Skeletal muscle tissue (tissue), 3 donors: ENCODE measurements at regions not wholly inside any gene's neighbourhood (a gene's known extent, or its start where the extent isn't known, plus 50 kb on each side); places are given as distances from the start of the nearest gene placed in this dataset.

Source experiments
- H3K27ac ChIP-seq: one replicate; pipeline ENCODE4 v1.7.0; 2013; ENCODE audit warnings: mild to moderate bottlenecking, low read depth, low read length, inconsistent platforms
- H3K27me3 ChIP-seq, 3 donors: one replicate each; pipeline ENCODE4 v1.7.0; 2013; ENCODE audit warnings: low read length in 3 of 3; ENCODE audit not compliant: control insufficient read depth in 3 of 3, insufficient read depth in 3 of 3
- H3K36me3 ChIP-seq, 3 donors: one replicate each; pipeline ENCODE4 v1.7.0; 2013; ENCODE audit warnings: low read length in 3 of 3; ENCODE audit not compliant: control insufficient read depth in 3 of 3, insufficient read depth in 3 of 3
- H3K4me1 ChIP-seq, 3 donors: one replicate each; pipeline ENCODE4 v1.7.0; 2013; ENCODE audit warnings: low read length in 3 of 3, mild to moderate bottlenecking in 3 of 3; ENCODE audit not compliant: control insufficient read depth in 3 of 3, insufficient read depth in 3 of 3
- H3K4me3 ChIP-seq, 3 donors: one replicate each; pipeline ENCODE4 v1.7.0; 2013; ENCODE audit warnings: low read length in 3 of 3
- H3K9ac ChIP-seq, 3 donors: one replicate each; pipeline ENCODE4 v1.7.0; 2013; ENCODE audit warnings: low read length in 3 of 3, mild to moderate bottlenecking in 3 of 3, moderate library complexity in 2 of 3, low read depth in 1 of 3
- H3K9me3 ChIP-seq, 3 donors: one replicate each; pipeline ENCODE4 v1.7.0; 2013; ENCODE audit warnings: low read length in 3 of 3; ENCODE audit not compliant: control insufficient read depth in 3 of 3
- donor health status: Osteomylitis.

GRCh38 chr14:65833267-65833880 lies 420.8 kb downstream of the FUT8 start:
- H3K9ac ChIP-seq = no peak overlapping the region
- peaks cover 0 to 4% (median 3%) of the 10 kb centered on the region in 3 donors for H3K27me3 ChIP-seq
- H3K9me3 ChIP-seq = no peaks in the 10 kb centered on the region
- no peak overlapping the region for H3K27ac ChIP-seq
- no peak overlapping the region for H3K4me3 ChIP-seq
- H3K4me1 ChIP-seq = peaks cover 2 to 9% (median 9%) of the 10 kb centered on the region in 3 donors
- H3K36me3 ChIP-seq = no peaks in the 10 kb centered on the region

- no peaks in the 10 kb centered on the region for H3K36me3 ChIP-seq
- no peak overlapping the region for H3K27ac ChIP-seq
- H3K27me3 ChIP-seq = peaks cover 0 to 4% (median 0%) of the 10 kb centered on the region in 3 donors
- H3K9ac ChIP-seq = no peak overlapping the region
- no peaks in the 10 kb centered on the region for H3K9me3 ChIP-seq
- H3K4me3 ChIP-seq = no peak overlapping the region
- H3K4me1 ChIP-seq = peaks cover 2 to 9% (median 9%) of the 10 kb centered on the region in 3 donors
Measured at GRCh38 chr14:65834051-65834450, 421.5 kb downstream of the FUT8 start.

- Histone ChIP-seq H3K27ac (no peak overlapping the region), H3K9ac (no peak overlapping the region), H3K27me3 (peaks cover 0 to 4% (median 0%) of the 10 kb centered on the region in 3 donors), H3K4me3 (no peak overlapping the region), H3K4me1 (peaks cover 2 to 9% (median 9%) of the 10 kb centered on the region in 3 donors), H3K36me3 (no peaks in the 10 kb centered on the region), H3K9me3 (no peaks in the 10 kb centered on the region)
Measured at GRCh38 chr14:65834812-65835211, 422.3 kb downstream of the FUT8 start.

GRCh38 chr14:65835501-65835900 lies 423.0 kb downstream of the FUT8 start:
- Histone ChIP-seq H3K9ac (no peak overlapping the region), H3K36me3 (no peaks in the 10 kb centered on the region), H3K27ac (no peak overlapping the region), H3K4me3 (no peak overlapping the region), H3K4me1 (peaks cover 2 to 9% (median 9%) of the 10 kb centered on the region in 3 donors), H3K27me3 (peaks cover 0 to 4% (median 0%) of the 10 kb centered on the region in 3 donors), H3K9me3 (no peaks in the 10 kb centered on the region)

DNA sequence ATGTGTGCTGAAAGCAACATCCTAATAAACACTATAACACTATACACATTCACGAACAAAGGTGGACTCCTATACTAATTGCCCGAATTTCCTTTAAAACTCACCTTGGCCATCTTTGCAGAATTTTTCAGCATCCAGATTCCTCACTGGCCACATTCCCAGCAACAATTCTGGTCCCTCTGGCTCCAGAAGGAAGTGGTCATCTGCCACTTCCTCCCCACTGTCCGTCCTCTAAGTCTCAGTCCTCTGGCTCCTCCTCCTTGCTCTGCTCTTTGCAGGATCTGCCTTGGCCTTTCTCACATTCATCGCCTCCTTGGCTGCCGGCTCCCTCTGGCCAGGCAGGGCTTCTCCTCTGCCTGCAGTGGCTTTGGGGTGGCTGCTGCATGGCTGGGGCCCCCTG lies 426.0 kb downstream of the FUT8 start:
- Histone ChIP-seq H3K4me1 (peaks cover under 1 to 4% (median 1%) of the 10 kb centered on the region in 3 donors), H3K9ac (no peak overlapping the region), H3K4me3 (no peak overlapping the region), H3K9me3 (no peaks in the 10 kb centered on the region), H3K36me3 (no peaks in the 10 kb centered on the region), H3K27ac (no peak overlapping the region), H3K27me3 (no peaks in the 10 kb centered on the region)

DNA sequence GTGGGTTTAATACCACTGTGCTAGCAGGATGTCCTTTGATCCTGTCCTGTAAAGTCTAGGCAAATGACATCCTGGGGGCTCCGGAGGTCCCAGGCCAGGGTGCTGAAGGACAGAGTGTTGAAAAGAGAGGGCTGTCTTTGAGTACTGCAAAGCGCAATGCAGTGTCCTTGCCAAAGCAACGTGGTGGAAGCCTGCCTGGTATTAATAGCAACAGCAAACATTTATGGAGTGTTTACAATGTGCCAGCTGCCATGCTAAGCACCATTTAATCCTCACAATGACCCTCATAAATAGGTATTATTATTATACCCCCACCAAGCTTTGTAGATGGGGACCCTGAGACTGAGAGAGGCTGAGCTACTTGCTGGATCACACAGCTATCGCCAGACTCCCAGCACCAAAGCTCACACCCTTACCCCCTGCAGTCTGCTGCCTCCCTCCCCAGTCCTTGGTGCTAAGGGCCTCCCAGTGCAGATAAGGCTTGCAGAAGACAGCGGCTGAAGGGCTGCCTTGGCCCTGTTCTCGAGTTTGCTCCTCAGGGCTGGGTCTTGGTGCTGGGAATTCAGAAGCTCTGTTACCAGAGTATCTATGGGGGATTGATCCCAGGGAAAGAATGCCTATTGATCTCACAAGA lies 427.7 kb downstream of the FUT8 start:
- H3K9me3 ChIP-seq = no peaks in the 10 kb centered on the region
- no peaks in the 10 kb centered on the region for H3K4me1 ChIP-seq

GRCh38 chr14:65840786-65841185 lies 428.3 kb downstream of the FUT8 start:
- Histone ChIP-seq H3K9ac (no peak overlapping the region), H3K4me3 (no peak overlapping the region), H3K27me3 (no peaks in the 10 kb centered on the region), H3K4me1 (no peaks in the 10 kb centered on the region), H3K36me3 (no peaks in the 10 kb centered on the region), H3K9me3 (no peaks in the 10 kb centered on the region), H3K27ac (no peak overlapping the region)

More for the DNA sequence above, 427.7 kb downstream of the FUT8 start:
- H3K9ac ChIP-seq = peak overlapping the region in 1 of 3 donors; percentile 8
- no peak overlapping the region for H3K4me3 ChIP-seq
- H3K36me3 ChIP-seq = no peaks in the 10 kb centered on the region
- no peaks in the 10 kb centered on the region for H3K27me3 ChIP-seq
- H3K27ac ChIP-seq = no peak overlapping the region

DNA sequence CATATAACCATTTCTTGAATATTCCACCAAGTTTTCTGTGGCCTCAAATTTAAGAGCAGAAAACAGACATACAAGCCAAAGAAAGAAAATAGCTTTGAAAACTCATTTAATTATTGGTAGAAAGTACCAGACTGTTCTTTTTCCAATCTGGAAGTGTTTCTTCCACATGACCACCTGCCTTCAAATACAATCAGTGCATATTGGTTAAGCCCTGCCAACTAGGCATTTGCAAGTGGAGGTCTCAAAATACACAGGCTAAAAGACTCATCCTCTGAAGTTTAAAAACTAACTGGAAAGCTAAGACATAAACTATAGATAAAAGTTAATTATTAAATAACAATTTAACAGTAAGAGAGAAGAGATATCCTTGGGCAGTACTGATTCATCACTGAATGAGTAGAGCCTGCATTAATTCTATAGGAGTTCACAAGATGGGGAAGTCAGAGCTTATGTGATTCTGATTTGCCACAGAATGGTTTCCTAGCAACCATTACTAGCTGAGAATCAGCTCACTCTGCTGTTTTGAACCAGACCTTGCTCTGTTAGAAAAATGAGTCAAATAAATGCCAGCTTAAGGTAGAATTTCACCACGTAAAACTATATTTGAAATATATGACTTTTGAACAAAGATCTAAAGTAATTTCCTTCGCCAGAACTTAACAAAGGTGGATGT lies 433.8 kb downstream of the FUT8 start:
- Histone ChIP-seq H3K27me3 (no peaks in the 10 kb centered on the region), H3K9me3 (no peaks in the 10 kb centered on the region), H3K27ac (no peak overlapping the region), H3K4me1 (no peaks in the 10 kb centered on the region), H3K36me3 (no peaks in the 10 kb centered on the region), H3K4me3 (no peak overlapping the region), H3K9ac (no peak overlapping the region)

- H3K27ac ChIP-seq = no peak overlapping the region
- no peak overlapping the region for H3K9ac ChIP-seq
- no peak overlapping the region for H3K4me3 ChIP-seq
- H3K4me1 ChIP-seq = no peaks in the 10 kb centered on the region
- no peaks in the 10 kb centered on the region for H3K36me3 ChIP-seq
- no peaks in the 10 kb centered on the region for H3K27me3 ChIP-seq
- H3K9me3 ChIP-seq = no peaks in the 10 kb centered on the region
Measured at GRCh38 chr14:65847075-65847847, 434.7 kb downstream of the FUT8 start.
